Caco-2 (cell line): ENCODE measurements at regions not wholly inside any gene's neighbourhood (a gene's known extent, or its start where the extent isn't known, plus 50 kb on each side); places are given as distances from the start of the nearest gene placed in this dataset.

Experiments
- BruUV-seq: library from RNA; stranded (reverse); fragments of 400-500 nt; replicated peaks from 2 replicates; lab custom pipeline; 2021; lab: Mats Ljungman, UMichigan
- CTCF ChIA-PET: fragments of 300-600 bp; sonication (Branson Sonifier 250); formaldehyde crosslinking; loops from one replicate; lab custom pipeline; 2022; ENCODE audit warnings: antibody characterized with exemption; lab: Charles Lee
- POLR2A ChIA-PET: fragments of 300-600 bp; sonication (Branson Sonifier 250); formaldehyde crosslinking; loops from one replicate; lab custom pipeline; 2022; ENCODE audit warnings: antibody characterized with exemption; lab: Charles Lee
- DNase-seq, 2 experiments: peaks; one replicate each; pipeline versions ENCODE4 v3.0.0 to v3.0.0-alpha.2; 2020 to 2022
- H3K27me3 ChIP-seq: replicated peaks from 2 replicates; pipeline ENCODE4 v1.6.0; 2011; ENCODE audit warnings: low read length; ENCODE audit not compliant: control insufficient read depth, insufficient read depth
- H3K36me3 ChIP-seq: 2 replicates; pipeline ENCODE4 v1.5.1; 2011; ENCODE audit warnings: low read length; ENCODE audit not compliant: control insufficient read depth, insufficient read depth
- H3K4me1 ChIP-seq: fragments of 250-450 bp; sonication (Bioruptor Pico); 2 replicates; pipeline ENCODE4 v1.5.1; 2020; ENCODE audit warnings: mild to moderate bottlenecking
- H3K4me3 ChIP-seq: 2 replicates; pipeline ENCODE4 v1.5.1; 2011; ENCODE audit warnings: low read depth, mild to moderate bottlenecking, control low read depth, low read length
- H3K9me3 ChIP-seq: fragments of 250-450 bp; sonication (Bioruptor Pico); 2 replicates; pipeline ENCODE4 v1.5.1; 2020; ENCODE audit warnings: mild to moderate bottlenecking, moderate library complexity
- H3K27ac Mint-ChIP-seq: one replicate; pipeline ENCODE4 v1.8.0; 2022; ENCODE audit warnings: mixed read lengths; ENCODE audit not compliant: unreplicated experiment
- H3K27me3 Mint-ChIP-seq: one replicate; pipeline ENCODE4 v1.8.0; 2022; ENCODE audit warnings: mixed read lengths; ENCODE audit not compliant: insufficient read depth, unreplicated experiment
- H3K36me3 Mint-ChIP-seq: one replicate; pipeline ENCODE4 v1.8.0; 2022; ENCODE audit warnings: mild to moderate bottlenecking, mixed read lengths; ENCODE audit not compliant: insufficient read depth, unreplicated experiment
- H3K4me1 Mint-ChIP-seq: one replicate; pipeline ENCODE4 v1.8.0; 2022; ENCODE audit warnings: low read depth, mixed read lengths; ENCODE audit not compliant: unreplicated experiment
- H3K4me3 Mint-ChIP-seq: one replicate; pipeline ENCODE4 v1.8.0; 2022; ENCODE audit warnings: mild to moderate bottlenecking, moderate library complexity, mixed read lengths; ENCODE audit not compliant: unreplicated experiment
- H3K9me3 Mint-ChIP-seq: one replicate; pipeline ENCODE4 v1.8.0; 2022; ENCODE audit warnings: mixed read lengths; ENCODE audit not compliant: unreplicated experiment
- intact Hi-C: fragments of 100-400 bp; cut with micrococcal nuclease; formaldehyde crosslinking; loops from one replicate; pipeline ENCODE4 v1.10.0; 2022; ENCODE audit not compliant: unreplicated experiment
- TF ChIP-seq, protein P1 (sequence below), 2 experiments: fragments of 200-600 bp in 1 of 2; IDR thresholded peaks; 1 replicate in 1 of 2; 2 replicates in 1 of 2; pipeline versions ENCODE4 v1.5.1 to v1.8.0; 2011 to 2022; ENCODE audit warnings: antibody characterized with exemption in 1 of 2, control low read depth in 1 of 2, inconsistent platforms in 1 of 2, low read depth in 1 of 2, low read length in 1 of 2, mild to moderate bottlenecking in 1 of 2, moderate library complexity in 1 of 2; ENCODE audit not compliant: insufficient read depth in 1 of 2, severe bottlenecking in 1 of 2, unreplicated experiment in 1 of 2

DNA sequence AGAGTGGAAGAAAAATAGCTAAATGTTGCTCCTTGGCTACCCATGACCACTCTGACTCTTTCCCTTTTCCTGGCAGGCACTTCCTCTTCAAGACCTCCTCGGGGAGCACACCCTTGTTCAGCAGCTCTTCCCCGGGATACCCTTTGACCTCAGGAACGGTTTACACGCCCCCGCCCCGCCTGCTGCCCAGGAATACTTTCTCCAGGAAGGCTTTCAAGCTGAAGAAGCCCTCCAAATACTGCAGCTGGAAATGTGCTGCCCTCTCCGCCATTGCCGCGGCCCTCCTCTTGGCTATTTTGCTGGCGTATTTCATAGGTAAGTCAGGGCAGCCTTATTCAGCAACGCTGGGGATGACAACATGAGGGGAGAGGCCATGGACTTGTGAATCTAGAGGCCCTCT is 298.6 kb upstream of the WWC1 start:
- TF ChIP-seq, protein P1, sequence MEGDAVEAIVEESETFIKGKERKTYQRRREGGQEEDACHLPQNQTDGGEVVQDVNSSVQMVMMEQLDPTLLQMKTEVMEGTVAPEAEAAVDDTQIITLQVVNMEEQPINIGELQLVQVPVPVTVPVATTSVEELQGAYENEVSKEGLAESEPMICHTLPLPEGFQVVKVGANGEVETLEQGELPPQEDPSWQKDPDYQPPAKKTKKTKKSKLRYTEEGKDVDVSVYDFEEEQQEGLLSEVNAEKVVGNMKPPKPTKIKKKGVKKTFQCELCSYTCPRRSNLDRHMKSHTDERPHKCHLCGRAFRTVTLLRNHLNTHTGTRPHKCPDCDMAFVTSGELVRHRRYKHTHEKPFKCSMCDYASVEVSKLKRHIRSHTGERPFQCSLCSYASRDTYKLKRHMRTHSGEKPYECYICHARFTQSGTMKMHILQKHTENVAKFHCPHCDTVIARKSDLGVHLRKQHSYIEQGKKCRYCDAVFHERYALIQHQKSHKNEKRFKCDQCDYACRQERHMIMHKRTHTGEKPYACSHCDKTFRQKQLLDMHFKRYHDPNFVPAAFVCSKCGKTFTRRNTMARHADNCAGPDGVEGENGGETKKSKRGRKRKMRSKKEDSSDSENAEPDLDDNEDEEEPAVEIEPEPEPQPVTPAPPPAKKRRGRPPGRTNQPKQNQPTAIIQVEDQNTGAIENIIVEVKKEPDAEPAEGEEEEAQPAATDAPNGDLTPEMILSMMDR (IDR thresholded peaks at IDR 0.05; ENCODE audit: insufficient read depth in 1 of 2, low read depth in 1 of 2, low read length in 1 of 2, severe bottlenecking in 1 of 2, unreplicated experiment in 1 of 2), result no peak
- Histone ChIP-seq H3K4me3 (no peak overlapping the region), H3K9me3 (no peaks in the 10 kb centered on the region), H3K36me3 (no peaks in the 10 kb centered on the region), H3K4me1 (no peaks in the 10 kb centered on the region), H3K27me3 (peaks cover 2% of the 10 kb centered on the region)
- no peaks in the 10 kb centered on the region for H3K36me3 Mint-ChIP-seq
- H3K27ac Mint-ChIP-seq, result no peak overlapping the region
- no peaks in the 10 kb centered on the region for H3K4me1 Mint-ChIP-seq
- intact Hi-C loops, result no loop called here
- BruUV-seq, result no TSS peak
- ChIA-PET POLR2A (no interaction called here), CTCF (no interaction called here)
- H3K9me3 Mint-ChIP-seq, result no peaks in the 10 kb centered on the region
- peaks cover 12% of the 10 kb centered on the region for H3K27me3 Mint-ChIP-seq
- no peak for DNase-seq
- no peak overlapping the region for H3K4me3 Mint-ChIP-seq

DNA sequence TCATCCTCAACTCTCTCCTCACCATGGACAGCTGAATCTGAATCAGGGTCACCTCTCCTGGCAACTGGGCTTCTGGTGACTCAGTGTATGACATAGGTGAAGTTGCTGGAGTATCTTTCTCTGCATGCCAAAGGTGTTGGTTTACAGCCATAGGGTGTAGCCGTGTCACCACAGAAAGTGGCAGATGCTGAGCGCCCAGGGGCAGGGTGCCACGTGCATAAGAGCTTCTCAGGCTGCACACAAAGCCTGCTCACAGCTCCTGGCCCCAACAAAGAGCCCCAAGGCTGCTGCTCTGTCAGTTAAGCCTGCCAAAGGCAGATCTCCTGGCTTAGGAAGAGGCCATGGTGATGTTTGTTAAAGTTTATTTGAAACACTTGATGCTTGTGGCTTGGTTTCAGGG is 297.7 kb upstream of the WWC1 start:
- H3K9me3 ChIP-seq, result no peaks in the 10 kb centered on the region
- ChIA-PET CTCF (no interaction called here), POLR2A (no interaction called here)
- Mint-ChIP-seq H3K4me3 (no peak overlapping the region), H3K27ac (no peak overlapping the region), H3K27me3 (peaks cover 9% of the 10 kb centered on the region), H3K36me3 (no peaks in the 10 kb centered on the region), H3K4me1 (no peaks in the 10 kb centered on the region), H3K9me3 (no peaks in the 10 kb centered on the region)
- BruUV-seq, result no TSS peak
- intact Hi-C loops, result no loop called here
- H3K36me3 ChIP-seq, result no peaks in the 10 kb centered on the region
- no peak overlapping the region for H3K4me3 ChIP-seq
- TF ChIP-seq, protein P1 (IDR thresholded peaks at IDR 0.05; ENCODE audit: insufficient read depth in 1 of 2, low read depth in 1 of 2, low read length in 1 of 2, severe bottlenecking in 1 of 2, unreplicated experiment in 1 of 2), result no peak
- peaks cover 2% of the 10 kb centered on the region for H3K27me3 ChIP-seq
- H3K4me1 ChIP-seq, result no peaks in the 10 kb centered on the region
- DNase-seq, result no peak

DNA sequence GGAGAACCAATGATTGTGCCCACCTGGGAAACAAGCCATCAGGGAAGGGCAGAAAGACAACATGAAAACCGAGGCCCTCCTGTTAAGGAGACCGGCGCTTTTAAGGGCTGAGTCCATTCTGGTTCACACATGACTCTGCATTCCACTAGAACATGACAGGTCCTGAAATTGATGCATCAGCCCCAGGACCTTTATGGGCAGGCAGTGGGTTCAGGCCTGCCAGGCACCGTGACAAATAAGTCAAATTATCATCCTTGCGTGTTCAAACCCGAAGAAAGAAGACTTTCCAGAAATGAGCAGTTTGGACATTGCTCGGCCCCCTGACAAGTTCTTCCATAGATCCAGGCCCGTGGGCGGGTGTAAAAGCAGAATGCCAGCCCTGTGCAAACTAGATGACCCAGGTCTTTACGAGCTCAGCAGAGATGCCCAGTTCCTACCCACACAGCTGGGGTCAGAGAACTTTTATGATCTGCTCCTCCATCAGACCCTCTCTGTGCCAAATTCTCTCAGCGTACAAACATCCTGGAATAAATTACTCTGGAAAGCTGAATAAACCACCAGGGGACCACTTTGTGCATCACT is 295.5 kb upstream of the WWC1 start:
- DNase-seq, result no peak
- TF ChIP-seq, protein P1 (IDR thresholded peaks at IDR 0.05; ENCODE audit: insufficient read depth in 1 of 2, low read depth in 1 of 2, low read length in 1 of 2, severe bottlenecking in 1 of 2, unreplicated experiment in 1 of 2), result no peak
- ChIA-PET POLR2A (no interaction called here), CTCF (no interaction called here)
- H3K4me3 ChIP-seq, result no peak overlapping the region
- intact Hi-C loops, result no loop called here
- Mint-ChIP-seq H3K27ac (no peak overlapping the region), H3K36me3 (no peaks in the 10 kb centered on the region), H3K9me3 (no peaks in the 10 kb centered on the region), H3K4me1 (peaks cover 6% of the 10 kb centered on the region), H3K27me3 (peaks cover 6% of the 10 kb centered on the region), H3K4me3 (no peak overlapping the region)
- BruUV-seq, result no TSS peak
- no peaks in the 10 kb centered on the region for H3K36me3 ChIP-seq
- peaks cover 2% of the 10 kb centered on the region for H3K27me3 ChIP-seq
- H3K9me3 ChIP-seq, result no peaks in the 10 kb centered on the region
- H3K4me1 ChIP-seq, result no peaks in the 10 kb centered on the region
